Loucy (cell line): ENCODE measurements at regions not wholly inside any gene's neighbourhood (a gene's known extent, or its start where the extent isn't known, plus 50 kb on each side); places are given as distances from the start of the nearest gene placed in this dataset.

Source experiments
- H2AFZ ChIP-seq: fragments of 200-600 bp; sonication (generic); 2 replicates; pipeline ENCODE4 v1.6.0; 2016; ENCODE audit warnings: antibody characterized with exemption, mild to moderate bottlenecking, low read length, moderate library complexity
- H3F3A ChIP-seq: fragments of 200-600 bp; 2 replicates; pipeline ENCODE4 v1.6.0; 2016; ENCODE audit warnings: antibody characterized with exemption, low read depth, mild to moderate bottlenecking
- H3K27me3 ChIP-seq: fragments of 200-600 bp; sonication (generic); 2 replicates; pipeline ENCODE4 v1.6.1; 2014; ENCODE audit warnings: low read length, mild to moderate bottlenecking; ENCODE audit not compliant: insufficient read depth, poor library complexity, severe bottlenecking
- H3K36me3 ChIP-seq: fragments of 200-600 bp; sonication (generic); 2 replicates; pipeline ENCODE4 v1.6.1; 2016; ENCODE audit warnings: low read length; ENCODE audit not compliant: insufficient read depth
- H3K4me1 ChIP-seq: fragments of 200-600 bp; sonication (generic); 2 replicates; pipeline ENCODE4 v1.5.1; 2014; ENCODE audit warnings: low read length, mild to moderate bottlenecking; ENCODE audit not compliant: insufficient read depth, poor library complexity, severe bottlenecking
- H3K4me2 ChIP-seq: fragments of 200-600 bp; sonication (generic); 2 replicates; pipeline ENCODE4 v1.6.0; 2014; ENCODE audit warnings: antibody characterized with exemption, low read length, low read depth, mild to moderate bottlenecking; ENCODE audit not compliant: poor library complexity, severe bottlenecking
- H3K4me3 ChIP-seq: fragments of 200-600 bp; sonication (generic); 2 replicates; pipeline ENCODE4 v1.5.1; 2014; ENCODE audit warnings: low read length, mild to moderate bottlenecking, mixed read lengths; ENCODE audit not compliant: poor library complexity, severe bottlenecking
- H3K79me2 ChIP-seq: fragments of 200-600 bp; sonication (generic); 2 replicates; pipeline ENCODE4 v1.6.1; 2014; ENCODE audit warnings: low read length; ENCODE audit not compliant: insufficient read depth
- H3K9ac ChIP-seq: fragments of 200-600 bp; sonication (generic); 2 replicates; pipeline ENCODE4 v1.6.0; 2014; ENCODE audit warnings: mild to moderate bottlenecking, low read depth, low read length, moderate library complexity; ENCODE audit not compliant: poor library complexity, severe bottlenecking
- H3K9me2 ChIP-seq: fragments of 200-600 bp; sonication (generic); replicated peaks from 2 replicates; pipeline ENCODE4 v1.6.1; 2016; ENCODE audit warnings: low read depth, low read length, mixed read lengths
- H3K9me3 ChIP-seq: fragments of 200-600 bp; sonication (generic); 2 replicates; pipeline ENCODE4 v1.6.1; 2014; ENCODE audit warnings: mild to moderate bottlenecking, antibody characterized with exemption, low read length, low read depth; ENCODE audit not compliant: insufficient read depth
- H4K20me1 ChIP-seq: fragments of 200-600 bp; sonication (generic); 2 replicates; pipeline ENCODE4 v1.6.0; 2014; ENCODE audit warnings: antibody characterized with exemption, low read length, mild to moderate bottlenecking; ENCODE audit not compliant: insufficient read depth, poor library complexity, severe bottlenecking
- EZH2phosphoT487 ChIP-seq: fragments of 200-600 bp; IDR thresholded peaks from 2 replicates; pipeline ENCODE4 v1.6.1; 2018; ENCODE audit warnings: antibody characterized with exemption, mild to moderate bottlenecking, moderate library complexity, borderline replicate concordance
- TF ChIP-seq, protein P1 (sequence below): fragments of 200-600 bp; sonication (generic); conservative IDR thresholded peaks from 2 replicates; pipeline ENCODE4 v1.5.1; 2014; ENCODE audit warnings: mild to moderate bottlenecking, antibody characterized with exemption, low read length

DNA sequence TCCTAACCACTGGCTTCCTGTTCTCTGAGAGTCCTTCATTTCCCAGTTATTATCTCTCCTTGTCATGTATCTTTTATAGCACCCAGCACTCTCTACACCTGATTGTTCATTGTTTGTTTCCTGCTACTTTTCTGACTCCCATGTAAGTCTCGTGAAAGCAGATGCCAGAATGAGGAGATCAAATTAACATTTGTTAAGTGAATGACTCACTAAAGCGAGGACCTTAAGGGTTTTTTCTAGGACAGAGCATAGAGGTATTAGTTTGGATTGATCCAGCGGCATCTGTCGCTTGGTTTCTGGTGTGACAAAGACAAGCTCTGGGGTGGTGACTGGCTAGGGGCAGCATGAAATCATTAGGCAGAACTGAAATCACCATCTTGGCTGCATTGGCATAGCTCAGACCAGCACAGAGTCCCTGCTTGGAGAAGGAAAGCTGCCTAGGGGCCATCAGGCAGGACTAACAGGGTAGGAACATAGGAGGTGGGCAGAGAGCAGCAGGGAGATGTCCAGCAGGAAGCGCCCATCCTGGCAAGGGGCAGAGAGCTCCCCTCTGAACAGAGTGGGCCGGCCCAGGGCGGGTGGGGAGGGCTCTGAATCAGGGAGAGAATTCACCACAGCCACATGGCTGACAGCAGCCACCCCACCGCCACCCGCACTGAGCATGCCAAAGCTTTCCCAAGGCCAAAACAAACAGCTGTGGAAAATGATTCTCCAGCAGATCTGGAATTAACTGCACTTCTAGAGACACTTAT, 97.1 kb upstream of the CEP85L start:
- Histone ChIP-seq H3K27me3 (no peaks in the 10 kb centered on the region), H3K4me2 (peak overlapping the region; percentile 67), H3K9me3 (no peaks in the 10 kb centered on the region), H3K36me3 (no peaks in the 10 kb centered on the region), H3K9me2 (no peaks in the 10 kb centered on the region), H3K4me1 (peaks cover 41% of the 10 kb centered on the region), H4K20me1 (no peaks in the 10 kb centered on the region), H3K9ac (peak overlapping the region; percentile 19), H3F3A (peaks cover 7% of the 10 kb centered on the region; the same call in 1 of the 2 replicates), H2AFZ (peak overlapping the region; percentile 24; the same call in 1 of the 2 replicates), H3K4me3 (peak overlapping the region; percentile 57), H3K79me2 (no peaks in the 10 kb centered on the region)
- TF ChIP-seq, protein P1, sequence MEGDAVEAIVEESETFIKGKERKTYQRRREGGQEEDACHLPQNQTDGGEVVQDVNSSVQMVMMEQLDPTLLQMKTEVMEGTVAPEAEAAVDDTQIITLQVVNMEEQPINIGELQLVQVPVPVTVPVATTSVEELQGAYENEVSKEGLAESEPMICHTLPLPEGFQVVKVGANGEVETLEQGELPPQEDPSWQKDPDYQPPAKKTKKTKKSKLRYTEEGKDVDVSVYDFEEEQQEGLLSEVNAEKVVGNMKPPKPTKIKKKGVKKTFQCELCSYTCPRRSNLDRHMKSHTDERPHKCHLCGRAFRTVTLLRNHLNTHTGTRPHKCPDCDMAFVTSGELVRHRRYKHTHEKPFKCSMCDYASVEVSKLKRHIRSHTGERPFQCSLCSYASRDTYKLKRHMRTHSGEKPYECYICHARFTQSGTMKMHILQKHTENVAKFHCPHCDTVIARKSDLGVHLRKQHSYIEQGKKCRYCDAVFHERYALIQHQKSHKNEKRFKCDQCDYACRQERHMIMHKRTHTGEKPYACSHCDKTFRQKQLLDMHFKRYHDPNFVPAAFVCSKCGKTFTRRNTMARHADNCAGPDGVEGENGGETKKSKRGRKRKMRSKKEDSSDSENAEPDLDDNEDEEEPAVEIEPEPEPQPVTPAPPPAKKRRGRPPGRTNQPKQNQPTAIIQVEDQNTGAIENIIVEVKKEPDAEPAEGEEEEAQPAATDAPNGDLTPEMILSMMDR = no peak
- no peak for TF ChIP-seq EZH2phosphoT487

DNA sequence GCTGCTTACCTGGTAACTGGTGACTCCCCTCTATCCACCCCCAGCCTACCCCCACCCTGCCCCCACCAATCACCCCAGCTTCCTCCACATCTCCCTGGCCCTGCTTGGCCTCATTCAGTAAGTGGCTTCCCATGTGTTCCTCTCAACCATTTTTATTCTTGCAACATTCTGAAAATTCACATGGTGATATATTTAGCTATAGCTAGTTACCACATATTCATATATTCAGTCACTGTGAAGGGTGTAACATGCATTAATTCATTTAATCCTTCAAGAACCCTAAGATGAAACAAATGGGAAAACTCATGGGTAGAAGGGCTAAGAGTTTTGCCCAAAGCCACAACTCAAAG, 95.4 kb upstream of the CEP85L start:
- Histone ChIP-seq H3K4me1 (peaks cover 41% of the 10 kb centered on the region), H3K36me3 (no peaks in the 10 kb centered on the region), H3K4me3 (no peak overlapping the region), H2AFZ (no peak overlapping the region), H3K27me3 (no peaks in the 10 kb centered on the region), H3F3A (peaks cover 7% of the 10 kb centered on the region; the same call in 1 of the 2 replicates), H3K79me2 (no peaks in the 10 kb centered on the region), H3K9ac (no peak overlapping the region), H3K9me2 (no peaks in the 10 kb centered on the region), H3K4me2 (no peak overlapping the region), H4K20me1 (no peaks in the 10 kb centered on the region), H3K9me3 (no peaks in the 10 kb centered on the region)
- TF ChIP-seq EZH2phosphoT487 = no peak
- TF ChIP-seq, protein P1 = no peak

DNA sequence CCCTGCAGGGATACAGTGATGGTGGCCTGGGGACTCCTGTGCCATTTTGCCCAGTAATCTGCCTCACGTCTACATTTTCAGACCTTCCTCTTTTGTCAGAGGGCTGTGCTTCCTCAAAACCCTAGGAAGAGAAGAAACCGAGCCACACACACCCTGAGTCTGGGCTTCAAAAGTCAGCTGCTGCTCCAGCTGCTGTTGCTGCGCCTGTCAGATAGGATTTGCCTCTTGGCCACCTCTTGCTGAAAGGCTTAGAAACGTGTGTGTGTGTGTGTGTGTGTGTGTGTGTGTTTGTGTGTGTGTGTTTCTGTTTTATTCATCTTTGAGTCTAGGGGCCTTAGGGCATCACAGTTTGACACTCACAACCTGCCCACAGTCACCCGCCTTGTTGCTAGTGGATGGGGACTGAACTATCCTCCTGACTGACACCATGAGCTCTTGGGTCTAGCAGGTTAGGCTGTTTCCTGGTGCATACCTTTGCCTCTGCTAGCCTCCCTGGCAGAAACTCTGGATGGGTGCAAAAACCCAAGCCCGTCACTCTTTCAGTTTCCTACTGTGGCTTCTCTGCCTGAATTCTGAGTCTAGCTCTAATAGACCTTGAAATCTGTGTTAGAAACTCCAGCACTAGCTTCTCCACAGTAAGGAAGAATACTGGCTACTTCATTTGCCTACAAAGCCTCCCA, 94.9 kb upstream of the CEP85L start:
- Histone ChIP-seq H3K9me2 (no peaks in the 10 kb centered on the region), H4K20me1 (no peaks in the 10 kb centered on the region), H3K9ac (no peak overlapping the region), H3K79me2 (no peaks in the 10 kb centered on the region), H3F3A (peaks cover 7% of the 10 kb centered on the region; the same call in 1 of the 2 replicates), H2AFZ (no peak overlapping the region), H3K9me3 (no peaks in the 10 kb centered on the region), H3K4me2 (no peak overlapping the region), H3K4me1 (peaks cover 41% of the 10 kb centered on the region), H3K36me3 (no peaks in the 10 kb centered on the region), H3K27me3 (no peaks in the 10 kb centered on the region), H3K4me3 (no peak overlapping the region)
- no peak for TF ChIP-seq EZH2phosphoT487
- TF ChIP-seq, protein P1 = no peak
